ENCODE measurements at regions not wholly inside any gene's neighbourhood (a gene's known extent, or its start where the extent isn't known, plus 50 kb on each side); places are given as distances from the start of the nearest gene placed in this dataset.
"Not testable (repeated sequence)": the region's sequence is repeated elsewhere in the genome, so short reads cannot be mapped to it uniquely, and the experiment has no call there.

DNA sequence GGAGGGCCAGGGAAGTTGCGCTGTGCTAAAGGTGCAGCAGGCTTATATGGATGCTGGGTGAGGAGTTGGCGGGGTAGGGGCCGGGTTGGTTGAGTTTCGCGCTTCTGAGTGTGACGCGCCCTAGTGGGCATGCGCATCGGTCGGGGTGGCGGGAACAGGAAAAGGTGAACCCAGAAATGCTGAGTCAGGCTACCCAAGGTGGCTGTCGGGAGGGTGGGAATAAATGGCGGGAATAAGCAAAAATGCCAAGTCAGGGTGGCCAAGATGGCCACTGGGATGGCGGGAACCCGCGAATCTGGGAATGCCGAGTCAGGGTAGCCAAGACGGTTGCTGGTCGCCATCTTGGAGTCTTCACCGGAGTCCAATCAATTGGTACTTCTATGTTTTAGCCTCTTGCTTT, 580.0 kb downstream of the SUCLG1 start:
- Histone ChIP-seq H3K4me3 (ENCODE audit: severe bottlenecking) (no peak overlapping the region), H3K4me1 (ENCODE audit: insufficient read depth, poor library complexity, severe bottlenecking) (no peaks in the 10 kb centered on the region), H3K36me3 (ENCODE audit: low read depth) (no peaks in the 10 kb centered on the region), H3K27me3 (ENCODE audit: insufficient read depth, poor library complexity, severe bottlenecking) (peaks cover 2% of the 10 kb centered on the region), H3K27ac (ENCODE audit: poor library complexity, severe bottlenecking) (no peak overlapping the region), H3K9me3 (ENCODE audit: severe bottlenecking) (no peaks in the 10 kb centered on the region)
- TF ChIP-seq, protein P1, sequence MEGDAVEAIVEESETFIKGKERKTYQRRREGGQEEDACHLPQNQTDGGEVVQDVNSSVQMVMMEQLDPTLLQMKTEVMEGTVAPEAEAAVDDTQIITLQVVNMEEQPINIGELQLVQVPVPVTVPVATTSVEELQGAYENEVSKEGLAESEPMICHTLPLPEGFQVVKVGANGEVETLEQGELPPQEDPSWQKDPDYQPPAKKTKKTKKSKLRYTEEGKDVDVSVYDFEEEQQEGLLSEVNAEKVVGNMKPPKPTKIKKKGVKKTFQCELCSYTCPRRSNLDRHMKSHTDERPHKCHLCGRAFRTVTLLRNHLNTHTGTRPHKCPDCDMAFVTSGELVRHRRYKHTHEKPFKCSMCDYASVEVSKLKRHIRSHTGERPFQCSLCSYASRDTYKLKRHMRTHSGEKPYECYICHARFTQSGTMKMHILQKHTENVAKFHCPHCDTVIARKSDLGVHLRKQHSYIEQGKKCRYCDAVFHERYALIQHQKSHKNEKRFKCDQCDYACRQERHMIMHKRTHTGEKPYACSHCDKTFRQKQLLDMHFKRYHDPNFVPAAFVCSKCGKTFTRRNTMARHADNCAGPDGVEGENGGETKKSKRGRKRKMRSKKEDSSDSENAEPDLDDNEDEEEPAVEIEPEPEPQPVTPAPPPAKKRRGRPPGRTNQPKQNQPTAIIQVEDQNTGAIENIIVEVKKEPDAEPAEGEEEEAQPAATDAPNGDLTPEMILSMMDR (IDR thresholded peaks at IDR 0.05; ENCODE audit: poor library complexity, severe bottlenecking) = no peak
- ATAC-seq (ENCODE audit: low read depth) = no peak
- no peak for DNase-seq (ENCODE audit: low spot score)

DNA sequence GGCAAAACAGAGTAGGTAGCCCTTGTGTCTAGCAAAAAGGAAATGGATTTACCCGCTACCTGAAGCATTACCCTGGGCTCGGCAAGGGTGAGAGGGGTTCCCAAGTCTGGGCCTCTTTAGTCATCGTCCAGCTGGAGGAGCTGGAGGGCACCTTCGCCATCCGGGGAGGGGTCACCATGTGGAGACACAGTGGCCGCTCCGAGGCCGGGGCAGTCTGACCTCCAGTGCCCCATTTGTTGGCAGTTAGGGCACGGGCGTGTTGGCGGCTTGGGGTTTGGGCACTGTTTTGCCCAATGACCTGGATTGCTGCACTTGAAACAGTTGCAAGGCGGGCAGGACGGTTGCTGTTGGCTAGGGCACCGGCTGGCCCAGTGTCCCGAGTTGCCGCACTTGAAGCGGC, 581.8 kb downstream of the SUCLG1 start:
- DNase-seq (ENCODE audit: low spot score); H3K36me3 ChIP-seq (ENCODE audit: low read depth); H3K4me3 ChIP-seq (ENCODE audit: severe bottlenecking); ATAC-seq (ENCODE audit: low read depth); H3K4me1 ChIP-seq (ENCODE audit: insufficient read depth, poor library complexity, severe bottlenecking); H3K27me3 ChIP-seq (ENCODE audit: insufficient read depth, poor library complexity, severe bottlenecking); H3K9me3 ChIP-seq (ENCODE audit: severe bottlenecking); H3K27ac ChIP-seq (ENCODE audit: poor library complexity, severe bottlenecking): not testable (repeated sequence)

DNA sequence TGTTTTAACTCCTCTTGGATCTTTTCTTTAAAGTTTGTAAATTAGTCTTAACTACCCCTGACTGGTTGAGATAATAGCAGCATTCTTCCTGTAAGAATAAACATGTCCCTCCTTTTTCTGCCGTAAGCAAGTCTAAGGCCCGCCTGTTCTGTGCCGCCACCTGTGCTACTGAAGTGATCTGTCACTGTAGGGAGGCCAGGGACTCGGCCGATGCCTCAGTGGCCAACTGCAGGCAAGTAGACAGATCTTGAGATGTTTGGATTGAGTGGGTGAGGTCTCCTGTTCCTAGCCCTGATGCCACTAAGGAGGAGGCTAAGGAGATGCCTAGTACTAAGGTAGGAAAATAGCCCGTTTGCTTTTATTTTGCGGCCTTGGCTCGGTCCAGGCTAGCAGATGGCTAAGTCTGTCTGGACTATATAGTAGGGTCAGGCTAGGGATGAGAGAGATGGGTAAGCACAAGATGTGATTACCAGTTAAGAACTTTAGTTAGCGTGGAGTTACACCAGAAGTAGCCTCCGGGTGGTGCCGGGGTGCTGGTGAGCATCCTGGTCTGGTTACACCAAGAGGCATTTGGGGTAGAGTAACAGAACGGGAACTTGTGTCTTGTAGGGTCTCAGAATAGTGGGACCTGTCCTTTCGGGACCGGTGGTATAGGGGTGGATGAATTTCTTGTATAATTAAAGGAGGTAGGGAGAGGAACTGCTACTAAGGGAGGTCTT, 584.2 kb downstream of the SUCLG1 start:
- DNase-seq (ENCODE audit: low spot score) = no peak
- no peak overlapping the region for H3K27ac ChIP-seq (ENCODE audit: poor library complexity, severe bottlenecking)
- no peaks in the 10 kb centered on the region for H3K27me3 ChIP-seq (ENCODE audit: insufficient read depth, poor library complexity, severe bottlenecking)
- no peak overlapping the region for H3K4me3 ChIP-seq (ENCODE audit: severe bottlenecking)
- H3K36me3 ChIP-seq (ENCODE audit: low read depth) = no peaks in the 10 kb centered on the region
- no peak for ATAC-seq (ENCODE audit: low read depth)
- H3K9me3 ChIP-seq (ENCODE audit: severe bottlenecking) = no peaks in the 10 kb centered on the region
- H3K4me1 ChIP-seq (ENCODE audit: insufficient read depth, poor library complexity, severe bottlenecking) = no peaks in the 10 kb centered on the region
- TF ChIP-seq, protein P1 (IDR thresholded peaks at IDR 0.05; ENCODE audit: poor library complexity, severe bottlenecking) = no peak

DNA sequence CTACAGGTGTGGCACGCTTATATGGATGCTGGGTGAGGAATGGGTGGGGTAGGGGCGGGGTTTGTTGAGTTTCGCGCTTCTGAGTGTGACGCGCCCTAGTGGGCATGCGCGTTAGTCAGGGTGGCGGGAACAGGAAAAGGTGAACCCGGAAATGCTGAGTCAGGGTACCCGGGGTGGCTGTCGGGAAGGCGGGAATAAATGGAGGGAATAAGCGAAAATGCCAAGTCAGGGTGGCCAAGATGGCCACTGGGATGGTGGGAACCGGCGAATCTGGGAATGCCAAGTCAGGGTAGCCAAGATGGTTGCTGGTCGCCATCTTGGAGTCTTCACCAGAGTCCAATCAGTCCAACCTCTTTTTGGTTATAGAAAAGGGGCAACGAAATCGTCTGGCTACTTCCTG, 585.0 kb downstream of the SUCLG1 start:
- Histone ChIP-seq H3K4me1 (ENCODE audit: insufficient read depth, poor library complexity, severe bottlenecking) (no peaks in the 10 kb centered on the region), H3K36me3 (ENCODE audit: low read depth) (no peaks in the 10 kb centered on the region), H3K27ac (ENCODE audit: poor library complexity, severe bottlenecking) (no peak overlapping the region), H3K27me3 (ENCODE audit: insufficient read depth, poor library complexity, severe bottlenecking) (no peaks in the 10 kb centered on the region), H3K4me3 (ENCODE audit: severe bottlenecking) (no peak overlapping the region), H3K9me3 (ENCODE audit: severe bottlenecking) (no peaks in the 10 kb centered on the region)
- ATAC-seq (ENCODE audit: low read depth) (no peak), DNase-seq (ENCODE audit: low spot score) (no peak)
- TF ChIP-seq, protein P1 (IDR thresholded peaks at IDR 0.05; ENCODE audit: poor library complexity, severe bottlenecking) = no peak

DNA sequence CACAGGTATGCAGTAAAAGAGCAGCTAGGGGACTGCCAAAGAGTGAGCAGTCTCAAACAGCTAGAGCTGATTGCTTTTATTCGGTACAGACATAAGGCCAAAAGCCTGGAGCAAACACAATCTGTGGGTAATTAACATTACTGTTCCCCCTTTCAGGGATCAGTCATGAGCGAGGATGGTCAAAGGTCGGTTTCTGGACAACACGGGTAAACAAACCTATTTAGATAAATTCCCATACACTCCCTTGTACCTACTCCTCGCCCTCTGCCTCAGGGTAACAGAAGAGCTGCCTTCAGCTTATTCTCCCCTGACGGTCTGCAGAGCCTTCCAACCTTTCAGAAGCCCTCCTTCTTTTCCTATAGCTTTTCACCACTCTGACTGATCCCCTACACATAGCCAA, 586.0 kb downstream of the SUCLG1 start:
- no peak overlapping the region for H3K27ac ChIP-seq (ENCODE audit: poor library complexity, severe bottlenecking)
- DNase-seq (ENCODE audit: low spot score) (no peak), ATAC-seq (ENCODE audit: low read depth) (no peak)
- no peaks in the 10 kb centered on the region for H3K9me3 ChIP-seq (ENCODE audit: severe bottlenecking)
- no peaks in the 10 kb centered on the region for H3K4me1 ChIP-seq (ENCODE audit: insufficient read depth, poor library complexity, severe bottlenecking)
- no peaks in the 10 kb centered on the region for H3K36me3 ChIP-seq (ENCODE audit: low read depth)
- no peak overlapping the region for H3K4me3 ChIP-seq (ENCODE audit: severe bottlenecking)
- TF ChIP-seq, protein P1 (IDR thresholded peaks at IDR 0.05; ENCODE audit: poor library complexity, severe bottlenecking) = no peak
- no peaks in the 10 kb centered on the region for H3K27me3 ChIP-seq (ENCODE audit: insufficient read depth, poor library complexity, severe bottlenecking)

All from RWPE2 (cell line).